ENCODE measurements at regions not wholly inside any gene's neighbourhood (a gene's known extent, or its start where the extent isn't known, plus 50 kb on each side); places are given as distances from the start of the nearest gene placed in this dataset.

- intact Hi-C loops (cut with DNase I): no loop called here
- ATAC-seq (no peak), DNase-seq (no peak)
- TF ChIP-seq POLR2A (IDR thresholded peaks at IDR 0.05): no peak
- TF ChIP-seq CTCF (IDR thresholded peaks at IDR 0.05): no peak
- Histone ChIP-seq H3K4me1 (no peaks in the 10 kb centered on the region), H3K27me3 (no peaks in the 10 kb centered on the region), H3K4me3 (no peak overlapping the region), H3K9me3 (peaks cover 0 to 11% (median 0%) of the 10 kb centered on the region in 12 donors), H3K36me3 (no peaks in the 10 kb centered on the region), H3K27ac (no peak overlapping the region)
Measured at GRCh38 chr18:51852681-51853080, 487.3 kb upstream of the DCC start.

GRCh38 chr18:51857989-51858388 is 482.0 kb upstream of the DCC start:
- TF ChIP-seq POLR2A (IDR thresholded peaks at IDR 0.05) (no peak), CTCF (IDR thresholded peaks at IDR 0.05) (no peak)
- H3K4me3 ChIP-seq: no peak overlapping the region
- no peaks in the 10 kb centered on the region for H3K9me3 ChIP-seq
- no peak overlapping the region for H3K27ac ChIP-seq
- ATAC-seq: no peak
- no peaks in the 10 kb centered on the region for H3K36me3 ChIP-seq
- intact Hi-C loops (cut with DNase I): no loop called here
- no peaks in the 10 kb centered on the region for H3K27me3 ChIP-seq
- DNase-seq: no peak
- WGBS, 4 donors: 47 to 60% (median 58%) methylated on average over 5 of the region's 5 CpGs
- no peaks in the 10 kb centered on the region for H3K4me1 ChIP-seq

GRCh38 chr18:51861046-51861445 is 479.0 kb upstream of the DCC start:
- TF ChIP-seq POLR2A (IDR thresholded peaks at IDR 0.05): no peak
- TF ChIP-seq CTCF (IDR thresholded peaks at IDR 0.05): no peak
- WGBS, 4 donors: 61 to 79% (median 71%) methylated on average over 2 of the region's 2 CpGs
- no peaks in the 10 kb centered on the region for H3K36me3 ChIP-seq
- intact Hi-C loops (cut with DNase I): no loop called here
- H3K4me1 ChIP-seq: no peaks in the 10 kb centered on the region
- H3K4me3 ChIP-seq: no peak overlapping the region
- DNase-seq (no peak), ATAC-seq (no peak)
- no peaks in the 10 kb centered on the region for H3K27me3 ChIP-seq
- no peak overlapping the region for H3K27ac ChIP-seq
- H3K9me3 ChIP-seq: peaks cover 0 to 4% (median 0%) of the 10 kb centered on the region in 12 donors

- Histone ChIP-seq H3K4me3 (no peak overlapping the region), H3K9me3 (peaks cover 0 to 4% (median 0%) of the 10 kb centered on the region in 12 donors), H3K4me1 (no peaks in the 10 kb centered on the region), H3K27ac (no peak overlapping the region), H3K27me3 (no peaks in the 10 kb centered on the region), H3K36me3 (no peaks in the 10 kb centered on the region)
- no peak for TF ChIP-seq POLR2A (IDR thresholded peaks at IDR 0.05)
- TF ChIP-seq CTCF (IDR thresholded peaks at IDR 0.05): no peak
- intact Hi-C loops (cut with DNase I): no loop called here
- ATAC-seq (no peak), DNase-seq (no peak)
- WGBS, 4 donors: 71 to 76% (median 75%) methylated on average over 4 of the region's 4 CpGs
Measured at GRCh38 chr18:51862051-51862715, 477.8 kb upstream of the DCC start.

Measured in heart left ventricle (tissue), 16 donors.